ENCODE measurements at regions not wholly inside any gene's neighbourhood (a gene's known extent, or its start where the extent isn't known, plus 50 kb on each side); places are given as distances from the start of the nearest gene placed in this dataset.
"Not testable (repeated sequence)": the region's sequence is repeated elsewhere in the genome, so short reads cannot be mapped to it uniquely, and the experiment has no call there.

DNA sequence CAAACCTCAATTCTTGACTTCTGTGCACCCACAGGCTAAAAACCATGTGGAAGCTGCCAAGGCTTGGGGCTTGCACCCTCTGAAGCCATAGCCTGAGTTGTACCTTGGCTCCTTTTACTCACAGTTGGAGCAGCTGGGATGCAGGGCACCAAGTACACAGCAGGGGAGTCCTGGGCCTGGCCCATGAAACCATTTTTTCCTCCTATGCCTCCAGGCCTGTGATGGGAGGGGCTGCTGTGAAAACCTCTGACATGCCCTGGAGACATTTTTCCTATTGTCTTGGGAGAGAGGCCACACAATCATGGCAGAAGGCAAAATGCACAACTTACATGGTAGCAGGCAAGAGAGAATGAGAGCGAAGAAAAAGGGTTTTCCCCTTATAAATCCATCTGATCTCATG lies 568.6 kb downstream of the SMARCA1 start:
- DNase-seq, result not testable (repeated sequence)

DNA sequence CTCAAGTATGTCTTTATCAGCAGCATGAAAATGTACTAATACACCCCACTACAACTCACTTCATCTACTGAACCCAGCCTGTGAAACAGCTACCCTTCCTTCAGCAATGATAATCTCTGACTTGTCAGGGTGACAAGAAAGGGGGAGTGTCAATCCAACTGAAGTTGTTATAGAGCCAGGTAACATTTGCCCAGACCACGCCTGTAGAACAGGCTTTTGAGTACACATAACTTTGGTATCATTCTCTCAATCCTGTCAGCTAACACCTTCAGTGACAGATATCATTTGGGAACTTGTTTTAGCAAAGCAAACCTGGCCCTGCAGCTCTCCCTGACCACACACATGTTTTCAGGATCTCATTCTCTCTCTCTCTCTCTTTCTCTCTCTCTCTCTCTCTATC lies 592.2 kb downstream of the SMARCA1 start:
- no peak for DNase-seq

DNA sequence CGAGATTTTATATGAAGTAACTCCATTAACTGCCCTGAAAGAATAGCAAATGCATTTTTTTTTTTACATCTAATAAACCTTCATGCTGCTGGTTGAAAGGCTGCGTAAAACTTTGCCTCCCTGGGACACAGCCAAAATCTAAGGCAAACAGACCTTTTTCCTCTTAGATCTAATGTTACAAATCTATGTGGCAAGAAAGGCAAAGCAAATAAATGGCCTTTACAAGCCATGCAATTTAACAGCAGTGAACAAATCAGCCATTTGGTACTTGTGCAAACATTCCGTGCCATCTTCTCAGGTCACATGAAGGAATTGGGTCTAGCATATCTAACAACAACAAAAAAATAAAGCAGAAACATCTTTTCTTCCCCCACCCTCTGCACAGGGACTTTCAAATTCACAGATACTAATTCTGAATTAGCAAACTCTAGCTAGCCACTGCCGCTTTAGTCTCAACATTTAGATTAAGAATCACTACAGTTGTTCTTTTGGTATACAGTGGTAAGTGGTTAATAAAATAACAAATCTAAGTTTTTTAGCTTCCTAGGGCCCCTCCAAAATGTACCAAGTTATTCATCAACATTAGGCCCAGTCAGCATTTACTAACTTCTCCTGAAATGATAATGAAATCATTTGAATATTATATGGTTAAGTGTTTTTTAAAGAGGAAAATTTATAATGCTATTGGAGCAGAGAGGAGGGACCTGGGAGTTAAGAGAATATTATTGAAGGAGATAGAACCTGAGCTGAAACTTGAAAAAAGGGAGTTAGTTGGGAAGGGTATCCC lies 593.8 kb downstream of the SMARCA1 start:
- no peak for DNase-seq

DNA sequence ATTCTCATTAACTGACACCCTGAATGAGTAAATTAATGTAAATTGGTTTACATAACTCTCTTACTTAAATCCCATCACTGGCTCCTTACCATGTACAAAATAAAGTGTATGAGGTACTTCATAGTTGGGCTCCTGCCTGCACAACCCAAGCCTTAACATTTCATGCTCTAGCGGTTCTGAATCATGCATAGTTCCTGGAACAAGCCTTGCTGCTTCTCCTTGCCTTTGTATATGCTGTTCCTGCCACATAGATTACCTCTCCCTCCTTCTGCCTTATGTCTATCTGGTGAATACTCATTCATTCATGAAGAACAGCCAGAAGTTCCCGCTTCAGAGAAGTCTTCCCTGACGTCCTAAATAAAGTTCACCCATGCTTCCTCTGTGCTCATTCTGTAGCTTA lies 594.7 kb downstream of the SMARCA1 start:
- DNase-seq, result no peak

DNA sequence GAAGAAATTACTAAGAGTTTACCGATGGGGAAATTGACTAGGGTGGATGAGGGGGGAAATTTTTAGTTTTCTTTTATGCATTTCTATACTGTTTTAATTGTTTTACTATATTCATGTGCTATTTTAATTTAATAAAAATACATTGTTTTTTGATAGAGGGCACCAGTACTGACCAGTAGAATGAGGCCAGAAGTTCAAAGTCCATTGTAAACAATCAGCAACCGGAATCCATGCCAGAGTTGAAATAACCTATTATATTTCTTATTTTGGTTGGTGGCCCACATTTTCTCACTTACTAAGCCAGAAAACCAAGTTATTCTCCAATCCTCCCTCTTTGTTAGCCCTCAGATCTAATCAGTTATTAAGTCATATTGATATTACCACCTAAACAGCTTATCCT lies 595.9 kb downstream of the SMARCA1 start:
- DNase-seq, result no peak

DNA sequence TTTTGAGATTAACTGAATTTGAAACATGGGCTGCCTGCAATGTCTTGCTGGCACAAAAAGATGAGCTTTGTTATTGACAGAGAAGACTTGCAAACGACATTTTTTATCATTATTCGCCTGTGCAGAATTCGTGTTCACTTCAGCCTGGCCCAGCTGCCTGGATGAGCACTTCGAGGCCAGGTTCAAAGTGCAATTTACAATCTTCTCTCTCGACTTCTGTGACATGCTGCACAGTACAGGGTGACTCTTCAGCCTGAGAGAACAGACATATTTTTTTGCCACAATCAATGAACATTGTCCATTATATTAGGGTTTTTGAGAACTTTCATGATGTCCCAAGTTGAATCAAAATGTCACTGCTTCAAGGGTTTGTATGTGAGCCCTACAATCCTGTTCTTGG lies 616.5 kb downstream of the SMARCA1 start:
- DNase-seq, result no peak

DNA sequence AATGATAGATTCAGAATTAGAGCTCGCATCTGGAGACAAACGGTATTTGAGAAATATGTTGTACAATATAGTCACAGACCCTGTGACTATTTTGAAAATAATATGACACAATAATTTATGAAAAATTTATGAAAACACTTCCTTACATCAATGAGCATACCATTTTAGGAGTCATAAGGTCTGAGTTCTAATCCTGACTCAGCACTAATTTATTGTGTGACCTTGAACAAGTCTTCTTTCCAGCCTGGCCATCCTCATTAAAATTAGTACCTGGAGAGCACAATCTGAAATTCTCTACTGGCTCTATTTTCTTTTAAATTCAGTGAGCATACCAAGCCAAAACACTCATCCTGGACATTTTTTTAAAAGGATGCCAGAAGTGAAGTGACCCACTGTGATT lies 622.3 kb downstream of the SMARCA1 start:
- no peak for DNase-seq

DNA sequence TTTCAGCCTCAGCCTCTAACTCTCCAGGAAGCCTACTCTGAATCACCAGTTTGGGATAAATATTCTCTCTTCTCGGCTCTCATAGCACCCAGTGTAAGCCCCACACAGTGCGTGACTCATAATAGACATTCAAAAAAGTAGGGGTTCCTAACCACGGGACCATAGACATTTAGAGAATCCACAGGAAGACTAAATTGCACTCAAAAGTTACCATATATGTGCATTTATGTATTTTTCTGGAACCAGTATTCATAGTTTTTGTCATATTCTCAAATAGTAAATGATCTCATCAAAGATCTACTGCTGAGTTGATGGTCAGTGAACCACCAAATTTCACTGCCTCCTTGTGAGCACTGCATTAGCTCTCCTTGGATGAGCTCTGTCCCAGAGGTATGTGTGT lies 625.7 kb downstream of the SMARCA1 start:
- no peak for DNase-seq

DNA sequence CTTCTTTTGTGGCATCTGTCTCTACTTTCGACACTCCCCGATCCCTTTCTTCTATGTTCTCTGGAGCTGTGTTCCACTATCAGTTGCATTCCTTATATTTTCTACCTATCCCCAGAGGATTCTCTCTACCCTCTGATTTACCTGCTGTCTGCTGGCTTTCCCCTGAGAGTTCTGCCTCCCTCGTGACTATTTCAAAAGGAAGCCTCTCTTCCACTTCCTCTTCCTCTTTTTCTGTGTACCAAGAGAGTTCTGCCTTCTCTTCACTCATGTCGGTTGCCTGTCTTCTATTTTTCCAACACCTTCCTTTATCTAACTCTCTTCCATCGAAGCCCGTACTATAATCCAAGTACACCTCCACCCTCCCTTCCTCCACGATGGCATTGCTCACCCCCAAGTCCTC lies 631.7 kb downstream of the SMARCA1 start:
- no peak for DNase-seq

DNA sequence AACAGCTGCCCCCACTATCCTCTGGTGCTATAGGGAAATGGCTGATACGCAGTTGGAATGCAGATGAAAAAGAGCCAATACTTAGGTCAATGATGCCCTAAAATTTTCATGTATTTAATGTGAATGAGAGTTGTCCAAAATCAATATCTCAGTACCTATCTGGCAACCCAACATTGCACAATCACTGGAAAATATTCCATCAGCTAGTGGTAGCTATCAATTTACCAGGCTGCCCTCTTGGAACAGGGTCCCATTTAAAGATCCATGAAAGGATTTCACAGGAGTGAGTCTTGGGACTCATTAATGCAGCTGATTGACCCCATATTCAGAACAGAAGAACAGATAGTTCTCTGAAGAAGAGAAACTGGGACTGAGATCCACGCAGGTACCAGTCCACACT lies 638.9 kb downstream of the SMARCA1 start:
- no peak for DNase-seq

DNA sequence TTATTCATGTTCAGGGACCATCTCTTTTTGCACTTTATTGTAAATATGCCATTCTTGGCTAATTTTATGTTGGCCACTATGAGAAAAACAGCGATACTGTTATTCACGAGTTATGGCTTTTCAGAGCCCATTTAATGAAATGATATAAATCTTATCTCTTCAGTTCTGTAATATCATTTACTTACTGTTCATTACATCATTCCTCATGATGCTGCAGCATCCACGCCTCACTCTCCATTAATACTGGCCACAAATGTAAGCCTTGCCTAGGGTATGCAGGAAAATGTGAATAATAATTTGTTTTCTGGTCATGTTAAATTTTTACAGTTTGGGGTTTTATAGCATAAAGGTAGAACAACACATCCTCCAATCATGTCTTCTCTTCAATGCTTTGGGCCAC lies 639.6 kb downstream of the SMARCA1 start:
- no peak for DNase-seq

DNA sequence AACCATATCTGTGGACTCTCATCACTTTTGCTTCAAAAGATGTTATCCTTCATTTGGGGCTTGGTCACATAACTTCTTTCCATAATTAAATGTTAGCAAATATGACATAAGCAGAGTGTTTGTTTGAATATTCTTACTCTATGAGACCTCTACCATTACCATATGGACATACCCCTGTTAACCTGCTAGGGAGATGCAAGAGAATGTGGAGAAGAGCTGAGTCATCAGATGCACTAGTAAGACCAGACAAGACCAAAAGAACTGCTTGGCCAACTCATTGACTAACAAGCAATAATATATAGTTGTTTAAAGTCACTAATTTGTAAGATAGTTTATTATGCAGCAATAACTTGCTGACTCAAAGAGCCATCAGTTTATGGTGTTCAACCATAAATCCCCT lies 652.9 kb downstream of the SMARCA1 start:
- DNase-seq, result no peak

DNA sequence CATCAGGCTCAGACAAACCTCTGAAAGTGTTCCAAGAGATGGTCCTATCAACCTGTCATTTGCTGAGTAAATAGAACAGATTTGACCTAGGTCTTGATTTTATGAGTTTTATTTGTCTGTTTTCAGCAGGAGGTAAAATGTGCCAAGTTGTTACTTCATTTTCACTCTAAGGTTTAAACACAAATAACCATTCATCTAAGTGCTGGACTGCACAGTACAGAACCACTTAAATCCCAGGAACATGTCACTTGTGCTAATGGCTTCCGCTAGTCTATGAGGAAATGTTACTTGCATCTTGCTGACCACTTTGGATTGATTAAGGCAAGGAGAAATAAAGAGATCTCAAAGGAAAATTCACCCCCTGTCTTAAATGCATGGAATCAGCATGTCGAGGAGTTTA lies 660.7 kb downstream of the SMARCA1 start:
- DNase-seq, result no peak

DNA sequence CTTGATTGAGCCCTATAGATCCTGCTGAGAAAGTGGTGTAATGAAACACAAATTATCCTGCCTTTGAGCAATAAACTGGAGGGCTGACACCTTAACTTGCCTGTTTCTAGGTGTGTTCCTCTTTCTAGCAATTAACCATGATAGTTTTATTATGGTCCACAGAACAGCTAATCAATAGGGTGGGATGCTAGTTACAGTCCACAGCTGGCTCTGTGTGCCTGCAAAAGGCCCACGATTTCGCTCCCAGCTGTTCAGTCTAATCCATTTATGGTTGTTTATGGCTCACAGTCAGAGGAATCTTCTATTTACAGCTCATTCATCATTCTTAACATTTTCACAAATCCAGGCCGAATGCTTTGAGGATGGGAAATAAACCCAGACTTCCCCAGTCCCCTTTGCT lies 674.9 kb downstream of the SMARCA1 start:
- DNase-seq, result no peak

DNA sequence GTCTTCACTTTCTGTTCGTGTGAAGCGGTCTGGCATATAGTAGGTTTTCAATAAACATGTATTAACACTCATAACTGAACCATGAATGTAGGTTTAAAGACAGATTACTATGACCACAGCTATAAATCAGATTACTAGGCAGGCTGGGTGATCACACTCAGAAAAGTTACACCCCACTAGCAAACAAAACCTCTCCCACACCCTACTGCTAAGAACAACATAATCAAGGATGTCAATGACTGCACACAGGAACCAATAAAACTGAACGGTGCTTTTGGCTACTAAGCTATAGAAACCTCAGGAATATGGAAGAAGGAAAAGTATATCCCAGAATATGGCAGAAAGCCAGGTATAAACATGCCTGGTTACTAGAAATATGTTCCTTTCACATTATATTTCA lies 676.9 kb downstream of the SMARCA1 start:
- no peak for DNase-seq

DNA sequence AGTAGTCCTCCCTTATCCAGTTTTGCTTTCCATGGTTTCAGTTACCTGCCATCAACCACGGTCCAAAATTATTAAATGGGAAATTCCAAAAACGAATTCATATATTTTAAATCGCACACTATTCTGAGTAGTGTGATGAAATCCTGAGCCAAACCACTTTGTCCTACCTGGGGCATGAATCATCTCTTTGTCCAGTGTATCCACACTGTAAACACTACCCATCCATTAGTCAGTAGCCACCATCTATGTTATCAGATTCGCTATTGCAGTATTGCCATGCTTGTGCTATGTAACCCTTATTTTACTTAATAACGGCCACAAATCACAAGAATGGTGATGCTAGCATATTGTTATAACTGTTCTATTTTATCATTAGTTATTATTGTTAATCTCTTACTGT lies 704.6 kb downstream of the SMARCA1 start:
- DNase-seq, result no peak

DNA sequence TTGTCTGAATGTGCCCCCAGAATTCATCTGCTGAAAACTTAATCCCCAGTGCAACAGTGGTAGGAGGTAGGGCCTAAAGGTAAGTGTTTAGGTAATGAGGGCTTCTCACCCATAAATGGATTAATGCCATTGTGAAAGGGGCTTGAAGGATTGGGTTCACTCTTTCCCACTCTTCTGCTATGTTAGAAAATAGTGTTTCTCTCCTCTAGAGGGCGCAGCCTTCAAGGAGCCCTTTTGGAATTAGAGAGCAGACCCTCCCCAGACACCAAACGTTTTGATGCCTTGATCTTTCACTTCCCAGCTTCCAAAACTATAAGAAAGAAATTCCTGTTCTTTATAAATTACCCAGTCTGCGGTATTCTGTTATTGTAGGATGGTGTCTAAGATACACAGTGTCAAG lies 706.4 kb downstream of the SMARCA1 start:
- DNase-seq, result no peak

DNA sequence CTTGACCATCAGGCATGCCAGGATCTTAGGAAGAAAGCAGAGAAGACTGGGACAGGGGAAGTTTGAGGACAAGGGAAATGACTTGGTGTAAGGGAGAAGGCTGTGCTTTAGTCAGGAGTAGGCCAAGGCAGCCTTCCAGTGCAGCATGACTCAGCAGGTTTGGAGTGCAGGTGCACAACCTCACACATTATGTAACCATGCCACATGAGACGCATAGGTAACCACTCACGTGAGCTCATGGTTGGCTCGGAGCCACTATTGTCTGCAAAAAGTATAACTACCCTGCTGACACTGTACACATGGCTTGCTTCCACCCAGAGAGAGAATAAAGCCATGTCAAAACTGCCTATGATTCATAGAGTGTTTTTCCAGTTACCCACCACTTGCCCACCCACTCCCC lies 715.9 kb downstream of the SMARCA1 start:
- no peak for DNase-seq

DNA sequence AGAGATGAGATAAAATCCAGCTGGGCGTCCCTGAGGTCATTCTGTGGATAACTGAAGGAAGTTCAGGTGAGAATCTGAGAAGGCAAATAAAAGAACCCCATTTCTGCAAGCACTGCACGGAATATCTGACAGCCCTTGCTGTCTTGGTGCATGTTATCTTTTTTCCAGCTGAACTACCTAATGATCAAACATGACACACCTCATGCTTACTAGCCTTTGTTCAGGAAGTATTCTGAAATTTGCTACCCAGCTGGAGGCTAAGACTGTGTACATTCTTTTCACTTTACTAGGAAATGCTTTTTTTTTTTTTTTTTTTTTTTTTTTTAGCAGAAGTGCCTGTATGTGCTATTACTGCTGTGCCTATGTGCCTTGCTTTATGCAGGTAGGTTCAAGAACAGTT lies 718.1 kb downstream of the SMARCA1 start:
- DNase-seq, result no peak

DNA sequence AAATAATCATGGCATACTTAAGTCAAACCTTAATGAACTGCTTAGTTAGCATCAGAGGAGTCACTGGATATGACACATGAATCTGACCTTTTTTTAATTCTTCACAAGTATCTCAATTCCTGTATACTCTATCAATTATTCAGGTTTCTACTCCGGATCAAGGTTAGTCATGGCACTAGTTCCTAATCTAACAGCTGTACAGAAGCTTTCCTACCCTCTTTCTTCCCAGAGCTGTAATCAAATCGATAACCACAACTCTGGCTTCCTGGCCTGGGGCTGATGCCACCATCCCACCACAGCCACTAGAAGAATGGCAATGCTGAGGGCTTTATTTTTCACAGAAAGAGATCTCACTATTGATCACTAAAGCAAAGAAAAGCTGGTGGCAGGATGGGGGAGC lies 718.5 kb downstream of the SMARCA1 start:
- no peak for DNase-seq

DNA sequence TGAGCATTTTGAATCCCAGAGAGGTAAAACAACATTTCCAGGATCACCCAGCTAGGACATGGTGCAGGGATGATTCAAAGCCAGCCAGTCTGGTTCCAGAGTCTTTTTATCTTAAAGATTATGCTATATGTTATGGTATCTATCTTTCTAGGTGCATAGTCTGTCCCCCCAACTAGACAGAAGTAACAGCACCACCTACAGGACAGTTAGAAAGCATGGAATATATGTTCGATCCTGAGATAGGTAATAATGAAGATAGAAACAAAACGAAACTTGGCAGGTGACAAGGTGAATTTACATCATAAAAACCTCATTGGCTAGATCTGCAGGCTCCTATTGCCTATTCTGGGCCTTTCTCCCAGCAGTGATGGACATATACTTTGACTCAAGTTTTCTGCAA lies 723.2 kb downstream of the SMARCA1 start:
- DNase-seq, result no peak

DNA sequence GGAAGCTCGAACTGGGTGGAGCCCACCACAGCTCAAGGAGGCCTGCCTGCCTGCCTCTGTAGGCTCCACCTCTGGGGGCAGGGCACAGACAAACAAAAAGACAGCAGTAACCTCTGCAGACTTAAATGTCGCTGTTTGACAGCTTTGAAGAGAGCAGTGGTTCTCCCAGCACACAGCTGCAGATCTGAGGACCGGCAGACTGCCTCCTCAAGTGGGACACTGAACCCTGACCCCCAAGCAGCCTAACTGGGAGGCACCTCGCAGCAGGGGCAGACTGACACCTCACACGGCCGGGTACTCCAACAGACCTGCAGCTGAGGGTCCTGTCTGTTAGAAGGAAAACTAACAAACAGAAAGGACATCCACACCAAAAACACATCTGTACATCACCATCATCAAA lies 730.9 kb upstream of the ACTRT1 start:
- not testable (repeated sequence) for DNase-seq

DNA sequence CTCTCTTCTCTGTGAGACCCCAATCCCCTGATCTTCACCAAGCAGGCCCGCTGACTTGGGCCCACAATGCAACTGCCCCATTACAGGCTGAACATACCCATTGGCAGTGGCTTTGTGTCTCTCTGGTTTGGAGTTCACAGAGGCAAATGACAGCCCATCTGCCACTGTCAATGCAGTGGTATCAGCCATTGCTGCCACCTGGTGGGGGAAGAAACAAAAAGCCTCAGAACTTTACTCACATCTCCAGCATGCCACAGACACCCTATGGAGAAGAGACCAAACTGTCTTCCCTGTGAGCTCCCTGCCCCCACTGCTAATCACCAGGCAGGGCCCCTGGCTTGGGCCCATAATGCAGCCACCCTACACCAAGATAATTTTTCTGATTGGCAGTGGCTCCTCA lies 729.3 kb upstream of the ACTRT1 start:
- no peak for DNase-seq

DNA sequence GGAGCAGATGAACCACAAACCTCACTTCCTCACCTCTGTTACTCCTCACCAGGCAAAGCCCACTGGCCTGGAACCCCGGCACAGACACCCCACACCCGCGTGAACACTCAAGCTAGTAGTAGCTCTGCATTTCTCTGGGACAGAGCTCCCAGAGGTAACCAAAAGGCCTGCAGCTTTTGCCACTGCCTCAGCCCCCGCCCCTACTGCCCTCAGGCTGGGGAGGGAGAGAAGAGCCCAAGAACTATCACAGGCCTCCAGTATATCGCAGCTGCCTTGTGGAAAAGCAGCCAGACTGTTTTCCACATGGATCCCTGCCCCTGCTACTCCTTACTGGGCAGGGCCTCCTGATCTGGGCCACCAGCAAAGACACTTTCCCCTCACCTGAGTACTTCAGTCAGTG lies 728.7 kb upstream of the ACTRT1 start:
- no peak for DNase-seq

DNA sequence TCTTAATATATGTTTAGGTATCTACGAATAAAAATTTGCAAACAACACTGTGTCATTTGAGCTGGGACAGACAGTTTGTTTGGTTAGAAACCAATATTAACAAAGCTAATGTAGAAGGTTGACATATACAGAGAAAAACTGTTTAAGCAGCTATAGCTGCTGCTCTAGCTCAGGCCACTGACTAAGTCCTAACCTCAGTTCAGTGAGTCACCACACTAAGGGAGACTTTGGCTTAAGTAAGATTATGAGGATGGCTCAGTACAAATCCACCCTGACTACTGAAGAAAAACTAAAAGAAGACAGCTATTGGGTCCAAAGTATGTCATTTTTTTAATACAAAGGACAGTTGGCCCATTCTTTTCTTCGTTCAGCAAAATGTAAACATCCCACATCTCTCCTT lies 717.3 kb upstream of the ACTRT1 start:
- no peak for DNase-seq

DNA sequence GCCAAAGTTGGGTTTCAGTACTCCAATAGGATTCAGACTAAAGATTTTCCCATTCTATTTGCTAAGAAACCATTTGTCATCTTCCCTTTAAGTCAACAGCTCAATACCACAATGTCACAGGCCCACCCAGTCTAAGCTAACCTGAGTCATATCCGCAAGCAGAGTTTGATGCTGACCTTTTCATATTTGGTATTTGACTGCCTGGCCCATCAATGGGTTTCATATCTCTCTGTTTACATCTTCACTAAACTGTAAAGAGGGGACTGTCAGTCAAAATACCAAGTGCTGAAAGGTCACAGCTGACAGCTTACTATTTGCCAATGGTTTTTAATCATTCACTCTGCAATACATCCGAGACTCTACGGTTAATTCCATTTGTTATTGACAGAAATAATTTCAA lies 707.5 kb upstream of the ACTRT1 start:
- no peak for DNase-seq

Measured in GOT3 (cell line).